HL-60/S4 treated with retinoic acid at 250 ng/mL for 4 days and 3 days (cell line): ENCODE measurements at regions not wholly inside any gene's neighbourhood (a gene's known extent, or its start where the extent isn't known, plus 50 kb on each side); places are given as distances from the start of the nearest gene placed in this dataset.

Experiments used
- in situ Hi-C: fragments of 300-500 bp; cut with MboI; formaldehyde crosslinking; loops from 2 replicates; pipeline ENCODE4 v1.7.0; 2022; ENCODE audit warnings: low sequenced_read_pairs

GRCh38 chr3:46114323-46114988 is 87.2 kb upstream of the XCR1 start:
- in situ Hi-C loops = no loop called here

GRCh38 chr3:46113608-46114007 is 86.3 kb upstream of the XCR1 start:
- in situ Hi-C loops = no loop called here

- in situ Hi-C loops = no loop called here
Observed at GRCh38 chr3:46112984-46113383, 85.7 kb upstream of the XCR1 start.

GRCh38 chr3:46112296-46112695 is 85.0 kb upstream of the XCR1 start:
- in situ Hi-C loops = no loop called here

- in situ Hi-C loops = no loop called here
Observed at GRCh38 chr3:46110701-46111493, 83.6 kb upstream of the XCR1 start.

GRCh38 chr3:46107682-46108081 is 80.4 kb upstream of the XCR1 start:
- in situ Hi-C loops = no loop called here

- in situ Hi-C loops = no loop called here
Observed at GRCh38 chr3:46105306-46105919, 78.1 kb upstream of the XCR1 start.

- in situ Hi-C loops = no loop called here
Observed at GRCh38 chr3:46104706-46105105, 77.4 kb upstream of the XCR1 start.

- in situ Hi-C loops = no loop called here
Observed at GRCh38 chr3:46102780-46103130, 75.5 kb upstream of the XCR1 start.

- in situ Hi-C loops = no loop called here
Observed at GRCh38 chr3:46102059-46102779, 74.9 kb upstream of the XCR1 start.

GRCh38 chr3:46100812-46101211 is 73.5 kb upstream of the XCR1 start:
- in situ Hi-C loops = no loop called here

GRCh38 chr3:46098319-46098761 is 71.1 kb upstream of the XCR1 start:
- in situ Hi-C loops = loop anchor here (10.0 kb wide), 1 partner anchor 106 kb away; the partner anchor contains the start of gene CCR1

GRCh38 chr3:46097691-46098241 is 70.5 kb upstream of the XCR1 start:
- in situ Hi-C loops = loop anchor here (10.0 kb wide), 1 partner anchor 107 kb away; the partner anchor contains the start of gene CCR1

GRCh38 chr3:46096781-46097180 is 69.5 kb upstream of the XCR1 start:
- in situ Hi-C loops = loop anchor here (10.0 kb wide), 1 partner anchor 108 kb away; the partner anchor contains the start of gene CCR1

GRCh38 chr3:46096336-46096735 is 69.1 kb upstream of the XCR1 start:
- in situ Hi-C loops = loop anchor here (10.0 kb wide), 1 partner anchor 108 kb away; the partner anchor contains the start of gene CCR1

GRCh38 chr3:46095307-46095706 is 68.0 kb upstream of the XCR1 start:
- in situ Hi-C loops = loop anchor here (10.0 kb wide), 1 partner anchor 109 kb away; the partner anchor contains the start of gene CCR1

- in situ Hi-C loops = loop anchor here (10.0 kb wide), 1 partner anchor 110 kb away; the partner anchor contains the start of gene CCR1
Observed at GRCh38 chr3:46094506-46094905, 67.2 kb upstream of the XCR1 start.

GRCh38 chr3:46093966-46094365 is 66.7 kb upstream of the XCR1 start:
- in situ Hi-C loops = loop anchor here (10.0 kb wide), 1 partner anchor 111 kb away; the partner anchor contains the start of gene CCR1

GRCh38 chr3:46093327-46093942 is 66.2 kb upstream of the XCR1 start:
- in situ Hi-C loops = loop anchor here (10.0 kb wide), 1 partner anchor 111 kb away; the partner anchor contains the start of gene CCR1

GRCh38 chr3:46092702-46093080 is 65.4 kb upstream of the XCR1 start:
- in situ Hi-C loops = loop anchor here (10.0 kb wide), 1 partner anchor 112 kb away; the partner anchor contains the start of gene CCR1
